SH-SY5Y (cell line): ENCODE measurements at regions not wholly inside any gene's neighbourhood (a gene's known extent, or its start where the extent isn't known, plus 50 kb on each side); places are given as distances from the start of the nearest gene placed in this dataset.

Experiments used
- GATA2 ChIP-seq: IDR thresholded peaks from 2 replicates; pipeline ENCODE4 v1.6.1; 2011; ENCODE audit warnings: mild to moderate bottlenecking, low read depth, low read length
- GATA3 ChIP-seq: IDR thresholded peaks from 2 replicates; pipeline ENCODE4 v1.6.1; 2011; ENCODE audit warnings: low read depth, mild to moderate bottlenecking, low read length, moderate library complexity

GRCh38 chr5:163910226-163910625 is 404.8 kb downstream of the MAT2B start:
- TF ChIP-seq GATA2 (no peak), GATA3 (no peak)
